Prostate gland (tissue), 2 donors: ENCODE measurements at regions not wholly inside any gene's neighbourhood (a gene's known extent, or its start where the extent isn't known, plus 50 kb on each side); places are given as distances from the start of the nearest gene placed in this dataset.

Experiments
- POLR2A ChIP-seq: fragments of 450-650 bp; IDR thresholded peaks from one replicate; pipeline ENCODE4 v1.6.1; 2016; ENCODE audit warnings: antibody characterized with exemption, mild to moderate bottlenecking
- TF ChIP-seq, protein P1 (sequence below), 4 experiments: fragments of 200-600 bp in 2 of 4; fragments of 450-650 bp in 2 of 4; sonication (generic) in 2 of 4; IDR thresholded peaks; 1 replicate in 3 of 4; 2 replicates in 1 of 4; pipeline ENCODE4 v1.5.1; 2016 to 2019; ENCODE audit warnings: antibody characterized with exemption in 4 of 4, mild to moderate bottlenecking in 2 of 4, moderate library complexity in 2 of 4

DNA sequence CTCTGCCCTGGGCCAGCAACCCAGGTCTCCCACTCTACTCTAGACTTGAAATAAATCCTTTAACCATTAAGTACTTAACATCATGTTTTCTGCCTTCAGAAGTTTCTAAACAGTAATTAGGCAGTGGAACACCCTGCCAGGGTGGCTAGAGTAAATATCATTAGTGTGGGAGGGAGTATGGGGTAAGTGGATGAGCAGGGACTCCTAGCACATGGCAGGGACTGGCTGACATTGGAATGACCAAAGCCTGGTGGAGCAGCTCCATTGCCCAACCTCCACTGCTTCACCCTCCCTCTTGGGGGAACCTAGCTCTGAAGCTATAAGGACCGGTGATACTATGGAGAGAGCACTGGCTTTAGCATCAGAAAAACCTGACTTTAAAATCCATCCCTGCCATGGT lies 167.1 kb downstream of the MAFB start:
- TF ChIP-seq, protein P1, sequence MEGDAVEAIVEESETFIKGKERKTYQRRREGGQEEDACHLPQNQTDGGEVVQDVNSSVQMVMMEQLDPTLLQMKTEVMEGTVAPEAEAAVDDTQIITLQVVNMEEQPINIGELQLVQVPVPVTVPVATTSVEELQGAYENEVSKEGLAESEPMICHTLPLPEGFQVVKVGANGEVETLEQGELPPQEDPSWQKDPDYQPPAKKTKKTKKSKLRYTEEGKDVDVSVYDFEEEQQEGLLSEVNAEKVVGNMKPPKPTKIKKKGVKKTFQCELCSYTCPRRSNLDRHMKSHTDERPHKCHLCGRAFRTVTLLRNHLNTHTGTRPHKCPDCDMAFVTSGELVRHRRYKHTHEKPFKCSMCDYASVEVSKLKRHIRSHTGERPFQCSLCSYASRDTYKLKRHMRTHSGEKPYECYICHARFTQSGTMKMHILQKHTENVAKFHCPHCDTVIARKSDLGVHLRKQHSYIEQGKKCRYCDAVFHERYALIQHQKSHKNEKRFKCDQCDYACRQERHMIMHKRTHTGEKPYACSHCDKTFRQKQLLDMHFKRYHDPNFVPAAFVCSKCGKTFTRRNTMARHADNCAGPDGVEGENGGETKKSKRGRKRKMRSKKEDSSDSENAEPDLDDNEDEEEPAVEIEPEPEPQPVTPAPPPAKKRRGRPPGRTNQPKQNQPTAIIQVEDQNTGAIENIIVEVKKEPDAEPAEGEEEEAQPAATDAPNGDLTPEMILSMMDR (IDR thresholded peaks at IDR 0.05), result no peak
- no peak for TF ChIP-seq POLR2A
